GM18498 (cell line): ENCODE measurements at regions not wholly inside any gene's neighbourhood (a gene's known extent, or its start where the extent isn't known, plus 50 kb on each side); places are given as distances from the start of the nearest gene placed in this dataset.

Experiments used
- ATAC-seq: cut with Tn5 transposase; IDR thresholded peaks from one replicate; pipeline ENCODE4 v1.9.1; 2021; ENCODE audit warnings: mild to moderate bottlenecking, moderate library complexity; ENCODE audit not compliant: unreplicated experiment

- no peak for ATAC-seq
Observed at GRCh38 chr1:113217447-113218208, 144.6 kb downstream of the LRIG2 start.

GRCh38 chr1:113219377-113219776, 146.4 kb downstream of the LRIG2 start:
- no peak for ATAC-seq

GRCh38 chr1:113219828-113220227, 146.8 kb downstream of the LRIG2 start:
- no peak for ATAC-seq

- no peak for ATAC-seq
Observed at GRCh38 chr1:113223040-113223439, 150.0 kb downstream of the LRIG2 start.

- ATAC-seq = no peak
Observed at GRCh38 chr1:113223546-113223945, 150.5 kb downstream of the LRIG2 start.

GRCh38 chr1:113226148-113226547, 153.2 kb downstream of the LRIG2 start:
- ATAC-seq = no peak

GRCh38 chr1:113231866-113232265, 158.4 kb upstream of the MAGI3 start:
- ATAC-seq = no peak

GRCh38 chr1:113233441-113233840, 156.9 kb upstream of the MAGI3 start:
- ATAC-seq = no peak

- ATAC-seq = no peak
Observed at GRCh38 chr1:113241237-113241636, 149.1 kb upstream of the MAGI3 start.

- no peak for ATAC-seq
Observed at GRCh38 chr1:113242481-113242880, 147.8 kb upstream of the MAGI3 start.

GRCh38 chr1:113243529-113243928, 146.8 kb upstream of the MAGI3 start:
- no peak for ATAC-seq

- ATAC-seq = no peak
Observed at GRCh38 chr1:113244112-113244820, 146.0 kb upstream of the MAGI3 start.

GRCh38 chr1:113245252-113245651, 145.1 kb upstream of the MAGI3 start:
- no peak for ATAC-seq

- no peak for ATAC-seq
Observed at GRCh38 chr1:113246929-113247328, 143.4 kb upstream of the MAGI3 start.

- ATAC-seq = no peak
Observed at GRCh38 chr1:113247355-113247754, 143.0 kb upstream of the MAGI3 start.

GRCh38 chr1:113247782-113248181, 142.5 kb upstream of the MAGI3 start:
- ATAC-seq = no peak

- ATAC-seq = no peak
Observed at GRCh38 chr1:113248494-113248893, 141.8 kb upstream of the MAGI3 start.

GRCh38 chr1:113250161-113250560, 140.2 kb upstream of the MAGI3 start:
- no peak for ATAC-seq

GRCh38 chr1:113252166-113252565, 138.1 kb upstream of the MAGI3 start:
- no peak for ATAC-seq

GRCh38 chr1:113253187-113253586, 137.1 kb upstream of the MAGI3 start:
- ATAC-seq = no peak

GRCh38 chr1:113253590-113253989, 136.7 kb upstream of the MAGI3 start:
- ATAC-seq = no peak

- ATAC-seq = no peak
Observed at GRCh38 chr1:113255038-113255719, 135.1 kb upstream of the MAGI3 start.
